NAMALWA (cell line): ENCODE measurements at regions not wholly inside any gene's neighbourhood (a gene's known extent, or its start where the extent isn't known, plus 50 kb on each side); places are given as distances from the start of the nearest gene placed in this dataset.
A peak's percentile ranks its signal among the peaks of the same experiment; 100 is the strongest.

Experiments
- DNase-seq: peaks from one replicate; pipeline ENCODE4 v3.0.0-alpha.2; 2015; ENCODE audit warnings: low spot score

- no peak for DNase-seq
Measured at GRCh38 chr3:31427623-31428022, 105.1 kb upstream of the STT3B start.

GRCh38 chr3:31431321-31431720 is 101.4 kb upstream of the STT3B start:
- DNase-seq, result no peak

GRCh38 chr3:31432897-31433678 is 99.6 kb upstream of the STT3B start:
- no peak for DNase-seq

GRCh38 chr3:31433679-31433992 is 99.1 kb upstream of the STT3B start:
- DNase-seq, result no peak

- DNase-seq, result no peak
Measured at GRCh38 chr3:31434819-31435218, 97.9 kb upstream of the STT3B start.

- no peak for DNase-seq
Measured at GRCh38 chr3:31436830-31437229, 95.9 kb upstream of the STT3B start.

- DNase-seq, result no peak
Measured at GRCh38 chr3:31438742-31439141, 94.0 kb upstream of the STT3B start.

- no peak for DNase-seq
Measured at GRCh38 chr3:31439890-31440750, 92.6 kb upstream of the STT3B start.

- DNase-seq, result no peak
Measured at GRCh38 chr3:31440878-31441277, 91.8 kb upstream of the STT3B start.

- DNase-seq, result no peak
Measured at GRCh38 chr3:31442755-31443154, 90.0 kb upstream of the STT3B start.

GRCh38 chr3:31444220-31445142 is 88.2 kb upstream of the STT3B start:
- DNase-seq, result no peak

GRCh38 chr3:31445701-31446100 is 87.0 kb upstream of the STT3B start:
- DNase-seq, result no peak

GRCh38 chr3:31448035-31448881 is 84.5 kb upstream of the STT3B start:
- DNase-seq, result peak; percentile 47

GRCh38 chr3:31448882-31449243 is 83.9 kb upstream of the STT3B start:
- DNase-seq, result no peak

- no peak for DNase-seq
Measured at GRCh38 chr3:31449318-31449717, 83.4 kb upstream of the STT3B start.

- DNase-seq, result no peak
Measured at GRCh38 chr3:31450345-31450744, 82.4 kb upstream of the STT3B start.

GRCh38 chr3:31452495-31453106 is 80.1 kb upstream of the STT3B start:
- no peak for DNase-seq

GRCh38 chr3:31453430-31453829 is 79.3 kb upstream of the STT3B start:
- DNase-seq, result no peak

GRCh38 chr3:31455524-31455923 is 77.2 kb upstream of the STT3B start:
- DNase-seq, result no peak

- DNase-seq, result no peak
Measured at GRCh38 chr3:31456373-31456772, 76.4 kb upstream of the STT3B start.

GRCh38 chr3:31461426-31461825 is 71.3 kb upstream of the STT3B start:
- DNase-seq, result no peak
